Common myeloid progenitor, CD34-positive (primary cell): ENCODE measurements at regions not wholly inside any gene's neighbourhood (a gene's known extent, or its start where the extent isn't known, plus 50 kb on each side); places are given as distances from the start of the nearest gene placed in this dataset.

ENCODE experiments used
- CTCF ChIA-PET: fragments of 350-600 bp; sonication (Branson Sonifier 250); formaldehyde crosslinking; loops from one replicate; lab custom pipeline; 2021; ENCODE audit warnings: antibody characterized with exemption; lab: Charles Lee
- POLR2A ChIA-PET: fragments of 350-600 bp; sonication (Branson Sonifier 250); formaldehyde crosslinking; loops from one replicate; lab custom pipeline; 2021; ENCODE audit warnings: antibody characterized with exemption; lab: Charles Lee
- DNase-seq, 3 donors: peaks; one replicate each; pipeline versions ENCODE4 v3.0.0 to v3.0.0-alpha.2; 2013
- H3K27ac ChIP-seq, 2 experiments: 1 replicate in 1 of 2; 2 replicates in 1 of 2; pipeline ENCODE4 v1.7.0; 2013; ENCODE audit warnings: inconsistent platforms in 2 of 2, low read length in 2 of 2, mild to moderate bottlenecking in 2 of 2, low read depth in 1 of 2, moderate library complexity in 1 of 2; ENCODE audit not compliant: severe bottlenecking in 2 of 2, insufficient read depth in 1 of 2, poor library complexity in 1 of 2
- H3K27me3 ChIP-seq, 5 experiments: replicated peaks in 2 of 5; 1 replicate in 3 of 5; 2 replicates in 2 of 5; pipeline versions ENCODE4 v1.6.1 to v1.7.0; 2013; ENCODE audit warnings: low read length in 4 of 5, mild to moderate bottlenecking in 2 of 5, moderate library complexity in 2 of 5, inconsistent platforms in 1 of 5; ENCODE audit not compliant: insufficient read depth in 5 of 5, control insufficient read depth in 4 of 5
- H3K36me3 ChIP-seq, 4 experiments: 1 replicate in 2 of 4; 2 replicates in 2 of 4; pipeline versions ENCODE4 v1.6.1 to v1.7.0; 2013; ENCODE audit warnings: low read length in 3 of 4, control low read depth in 1 of 4, mild to moderate bottlenecking in 1 of 4; ENCODE audit not compliant: control insufficient read depth in 4 of 4, insufficient read depth in 4 of 4
- H3K4me1 ChIP-seq, 4 experiments: 1 replicate in 3 of 4; 2 replicates in 1 of 4; pipeline versions ENCODE4 v1.6.1 to v1.7.1; 2013; ENCODE audit warnings: low read length in 3 of 4, mild to moderate bottlenecking in 3 of 4, control low read depth in 1 of 4, inconsistent platforms in 1 of 4, moderate library complexity in 1 of 4; ENCODE audit not compliant: control insufficient read depth in 4 of 4, insufficient read depth in 4 of 4; ENCODE audit errors: control extremely low read depth in 1 of 4
- H3K4me3 ChIP-seq, 7 experiments: 1 replicate in 4 of 7; 2 replicates in 3 of 7; pipeline versions ENCODE4 v1.5.1 to v1.7.0; 2013; ENCODE audit warnings: mild to moderate bottlenecking in 7 of 7, low read length in 6 of 7, moderate library complexity in 6 of 7, inconsistent platforms in 2 of 7, low read depth in 2 of 7, control low read depth in 1 of 7; ENCODE audit not compliant: insufficient read depth in 4 of 7, control insufficient read depth in 1 of 7; ENCODE audit errors: extremely low read depth in 1 of 7
- H3K9me3 ChIP-seq, 5 experiments: 1 replicate in 4 of 5; 2 replicates in 1 of 5; pipeline versions ENCODE4 v1.6.1 to v1.7.1; 2013; ENCODE audit warnings: low read length in 4 of 5, mild to moderate bottlenecking in 2 of 5, inconsistent platforms in 1 of 5, low read depth in 1 of 5, moderate library complexity in 1 of 5; ENCODE audit not compliant: control insufficient read depth in 4 of 5, insufficient read depth in 2 of 5; ENCODE audit errors: control extremely low read depth in 1 of 5
- WGBS: methylation state at CpG from one replicate; pipeline ENCODE4 v1.1.5; 2013; ENCODE audit not compliant: insufficient coverage; 5-methylcytosine and 5-hydroxymethylcytosine counted together

DNA sequence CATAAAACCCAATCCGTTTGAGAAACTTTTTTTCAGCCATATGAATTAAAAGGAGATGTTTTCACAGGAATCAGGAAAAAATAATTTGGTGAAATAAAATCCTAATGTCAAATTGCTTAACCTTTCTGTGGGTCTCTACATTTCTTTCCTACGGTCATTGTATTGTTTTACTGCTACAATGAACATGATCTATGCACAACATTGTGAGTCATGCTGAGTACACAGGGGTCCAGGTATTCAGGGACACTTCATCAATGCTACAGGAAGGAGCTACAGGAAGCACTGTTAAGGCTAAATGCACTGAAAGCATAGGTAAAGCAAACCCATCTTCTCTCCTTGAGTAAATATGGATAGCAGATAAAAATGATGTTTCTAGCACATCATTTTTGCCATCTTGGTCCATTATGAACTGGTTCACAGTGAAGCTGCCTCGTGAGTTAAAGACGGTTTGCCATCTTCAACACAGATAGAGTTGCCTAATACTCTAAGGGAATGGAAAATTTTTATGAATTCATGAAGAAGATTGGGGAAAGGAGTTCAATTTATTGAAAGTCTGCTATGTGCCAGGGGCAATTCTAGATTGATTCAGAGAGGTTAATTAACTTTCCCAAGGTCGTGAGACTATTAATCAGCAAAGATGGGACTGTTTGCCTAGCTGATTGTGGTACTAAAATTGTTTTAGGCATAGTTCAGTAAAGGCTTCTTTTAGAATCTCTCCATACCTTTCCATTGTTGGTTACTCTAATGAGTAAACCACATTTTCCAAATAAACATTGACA, 85.5 kb downstream of the DIRAS2 start:
- ChIA-PET CTCF (no interaction called here), POLR2A (no interaction called here)
- Histone ChIP-seq H3K9me3 (peaks cover 0 to 1% (median 0%) of the 10 kb centered on the region in 5 experiments), H3K36me3 (no peaks in the 10 kb centered on the region), H3K27me3 (peaks cover 0 to 2% (median 0%) of the 10 kb centered on the region in 5 experiments), H3K27ac (no peak overlapping the region), H3K4me1 (no peaks in the 10 kb centered on the region), H3K4me3 (no peak overlapping the region)
- no peak for DNase-seq
- WGBS = 92% methylated on average over 2 of the region's 5 CpGs

DNA sequence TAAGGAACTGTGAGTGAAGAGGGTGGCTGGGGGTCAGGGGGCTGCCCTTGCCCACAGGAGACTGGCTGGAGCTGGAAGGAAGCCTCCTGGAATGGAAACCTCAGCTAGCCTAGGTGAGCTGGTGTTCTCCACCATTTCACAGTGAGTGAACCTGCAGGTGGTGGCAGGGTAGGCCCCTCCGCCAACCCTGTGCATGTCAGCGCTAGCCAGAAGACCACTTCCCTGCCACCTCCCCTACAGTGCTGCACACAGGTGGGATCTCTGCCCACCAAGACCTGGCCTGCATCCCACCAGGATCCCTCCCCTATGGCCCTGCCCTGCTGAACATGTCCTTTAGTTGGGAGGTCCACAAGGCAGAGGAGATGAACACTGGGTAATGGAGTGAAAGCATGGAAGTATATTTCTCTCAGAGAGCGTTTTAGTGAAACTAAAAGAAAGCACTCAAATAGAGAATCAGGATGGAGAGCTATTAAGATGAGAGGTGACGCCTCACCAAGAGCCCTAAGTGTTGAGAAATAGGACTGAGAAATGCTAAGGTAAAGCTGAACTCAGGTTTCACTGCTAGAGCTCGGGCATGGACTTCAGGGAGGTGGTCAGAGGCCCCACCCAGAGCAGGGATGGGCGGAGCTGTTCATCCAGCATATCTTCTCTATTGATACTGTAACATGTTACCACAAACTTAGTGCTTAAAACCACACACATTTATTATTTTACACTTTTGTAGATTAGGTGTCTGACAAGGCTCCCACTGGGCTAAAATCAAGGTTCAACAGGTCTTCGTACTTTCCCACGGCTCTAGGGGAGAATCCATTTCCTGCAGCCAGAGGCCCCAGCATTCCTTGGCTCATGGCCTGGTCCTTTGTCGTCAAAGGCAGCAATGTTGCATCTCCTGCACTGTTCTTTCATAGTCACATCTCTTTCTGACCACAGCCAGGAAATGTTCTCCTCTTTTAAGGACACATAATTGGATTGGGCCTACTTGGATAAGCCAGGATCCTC, 83.2 kb downstream of the DIRAS2 start:
- peaks cover 0 to 1% (median 0%) of the 10 kb centered on the region in 5 experiments for H3K9me3 ChIP-seq
- no peaks in the 10 kb centered on the region for H3K36me3 ChIP-seq
- POLR2A ChIA-PET = no interaction called here
- no peak for DNase-seq
- no peaks in the 10 kb centered on the region for H3K4me1 ChIP-seq
- H3K4me3 ChIP-seq = no peak overlapping the region
- no peak overlapping the region for H3K27ac ChIP-seq
- no peaks in the 10 kb centered on the region for H3K27me3 ChIP-seq
- CTCF ChIA-PET = no interaction called here
- WGBS = 97% methylated on average over 9 of the region's 9 CpGs
